ENCODE measurements at regions not wholly inside any gene's neighbourhood (a gene's known extent, or its start where the extent isn't known, plus 50 kb on each side); places are given as distances from the start of the nearest gene placed in this dataset.
"Not testable (repeated sequence)": the region's sequence is repeated elsewhere in the genome, so short reads cannot be mapped to it uniquely, and the experiment has no call there.

GRCh38 chr10:123361832-123362231 lies 207.6 kb downstream of the BUB3 start:
- H3K4me1 ChIP-seq (ENCODE audit: control insufficient read depth, extremely low read depth, insufficient read depth, low read length), result no peaks in the 10 kb centered on the region
- no peak for TF ChIP-seq EZH2 (IDR thresholded peaks at IDR 0.05; ENCODE audit: low read length)
- TF ChIP-seq CTCF (optimal IDR thresholded peaks at IDR 0.05 in 1 of 3, IDR thresholded peaks at IDR 0.05 in 1 of 3, conservative IDR thresholded peaks at IDR 0.05 in 1 of 3; ENCODE audit: extremely low read depth in 1 of 3, insufficient read depth in 2 of 3, low read length in 3 of 3), result no peak
- no peak overlapping the region for H3K27ac ChIP-seq (ENCODE audit: control insufficient read depth, insufficient read depth, low read length)
- dilution Hi-C loops (cut with MboI; ENCODE audit: extremely low pct_ligation_motif_present, low sequenced_read_pairs), result no loop called here
- no peaks in the 10 kb centered on the region for H4K20me1 ChIP-seq (ENCODE audit: control insufficient read depth, extremely low read depth, insufficient read depth, low read length)
- H3K36me3 ChIP-seq (ENCODE audit: control insufficient read depth in 2 of 2, extremely low read depth in 1 of 2, insufficient read depth in 2 of 2, low read length in 2 of 2), result no peaks in the 10 kb centered on the region
- FAIRE-seq, result no peak
- H3K27me3 ChIP-seq (ENCODE audit: control insufficient read depth, extremely low read depth, insufficient read depth, low read length), result no peaks in the 10 kb centered on the region
- H3K4me3 ChIP-seq (ENCODE audit: control insufficient read depth in 2 of 3, extremely low read depth in 1 of 3, insufficient read depth in 2 of 3, low read depth in 1 of 3, low read length in 3 of 3), result no peak overlapping the region
- H3K9me1 ChIP-seq (ENCODE audit: control insufficient read depth, extremely low read depth, insufficient read depth, low read length), result no peaks in the 10 kb centered on the region
- no peaks in the 10 kb centered on the region for H3K9me3 ChIP-seq (ENCODE audit: control insufficient read depth, low read depth, low read length)
- H3K4me2 ChIP-seq (ENCODE audit: control insufficient read depth, extremely low read depth, insufficient read depth, low read depth, low read length), result no peak overlapping the region
- H2AFZ ChIP-seq (ENCODE audit: control insufficient read depth, low read length), result no peak overlapping the region
- no peak for DNase-seq (ENCODE audit: low read depth, low spot score)
- H3K9ac ChIP-seq (ENCODE audit: control insufficient read depth, extremely low read depth, insufficient read depth, low read length), result no peak overlapping the region
- H3K79me2 ChIP-seq (ENCODE audit: control insufficient read depth, insufficient read depth, low read length), result no peaks in the 10 kb centered on the region

- dilution Hi-C loops (cut with MboI; ENCODE audit: extremely low pct_ligation_motif_present, low sequenced_read_pairs), result no loop called here
- no peak overlapping the region for H3K4me3 ChIP-seq (ENCODE audit: control insufficient read depth in 2 of 3, extremely low read depth in 1 of 3, insufficient read depth in 2 of 3, low read depth in 1 of 3, low read length in 3 of 3)
- H3K79me2 ChIP-seq (ENCODE audit: control insufficient read depth, insufficient read depth, low read length), result no peaks in the 10 kb centered on the region
- no peaks in the 10 kb centered on the region for H3K9me1 ChIP-seq (ENCODE audit: control insufficient read depth, extremely low read depth, insufficient read depth, low read length)
- no peaks in the 10 kb centered on the region for H3K36me3 ChIP-seq (ENCODE audit: control insufficient read depth in 2 of 2, extremely low read depth in 1 of 2, insufficient read depth in 2 of 2, low read length in 2 of 2)
- H3K27me3 ChIP-seq (ENCODE audit: control insufficient read depth, extremely low read depth, insufficient read depth, low read length), result no peaks in the 10 kb centered on the region
- H3K4me1 ChIP-seq (ENCODE audit: control insufficient read depth, extremely low read depth, insufficient read depth, low read length), result no peaks in the 10 kb centered on the region
- H3K27ac ChIP-seq (ENCODE audit: control insufficient read depth, insufficient read depth, low read length), result no peak overlapping the region
- H2AFZ ChIP-seq (ENCODE audit: control insufficient read depth, low read length), result no peak overlapping the region
- H3K9ac ChIP-seq (ENCODE audit: control insufficient read depth, extremely low read depth, insufficient read depth, low read length), result no peak overlapping the region
- no peaks in the 10 kb centered on the region for H3K9me3 ChIP-seq (ENCODE audit: control insufficient read depth, low read depth, low read length)
- TF ChIP-seq CTCF (optimal IDR thresholded peaks at IDR 0.05 in 1 of 3, IDR thresholded peaks at IDR 0.05 in 1 of 3, conservative IDR thresholded peaks at IDR 0.05 in 1 of 3; ENCODE audit: extremely low read depth in 1 of 3, insufficient read depth in 2 of 3, low read length in 3 of 3), result no peak
- TF ChIP-seq EZH2 (IDR thresholded peaks at IDR 0.05; ENCODE audit: low read length), result no peak
- FAIRE-seq (no peak), DNase-seq (ENCODE audit: low read depth, low spot score) (no peak)
- no peak overlapping the region for H3K4me2 ChIP-seq (ENCODE audit: control insufficient read depth, extremely low read depth, insufficient read depth, low read depth, low read length)
- H4K20me1 ChIP-seq (ENCODE audit: control insufficient read depth, extremely low read depth, insufficient read depth, low read length), result no peaks in the 10 kb centered on the region
Measured at GRCh38 chr10:123367195-123367594, 213.0 kb downstream of the BUB3 start.

GRCh38 chr10:123371626-123372025 lies 217.4 kb downstream of the BUB3 start:
- H3K27ac ChIP-seq (ENCODE audit: control insufficient read depth, insufficient read depth, low read length); H3K79me2 ChIP-seq (ENCODE audit: control insufficient read depth, insufficient read depth, low read length); H3K9me3 ChIP-seq (ENCODE audit: control insufficient read depth, low read depth, low read length); H3K9me1 ChIP-seq (ENCODE audit: control insufficient read depth, extremely low read depth, insufficient read depth, low read length); H3K4me3 ChIP-seq (ENCODE audit: control insufficient read depth in 2 of 3, extremely low read depth in 1 of 3, insufficient read depth in 2 of 3, low read depth in 1 of 3, low read length in 3 of 3); H3K27me3 ChIP-seq (ENCODE audit: control insufficient read depth, extremely low read depth, insufficient read depth, low read length); dilution Hi-C loops (cut with MboI; ENCODE audit: extremely low pct_ligation_motif_present, low sequenced_read_pairs); FAIRE-seq; H3K36me3 ChIP-seq (ENCODE audit: control insufficient read depth in 2 of 2, extremely low read depth in 1 of 2, insufficient read depth in 2 of 2, low read length in 2 of 2); H2AFZ ChIP-seq (ENCODE audit: control insufficient read depth, low read length); DNase-seq (ENCODE audit: low read depth, low spot score); H3K4me2 ChIP-seq (ENCODE audit: control insufficient read depth, extremely low read depth, insufficient read depth, low read depth, low read length); H3K4me1 ChIP-seq (ENCODE audit: control insufficient read depth, extremely low read depth, insufficient read depth, low read length); H3K9ac ChIP-seq (ENCODE audit: control insufficient read depth, extremely low read depth, insufficient read depth, low read length); H4K20me1 ChIP-seq (ENCODE audit: control insufficient read depth, extremely low read depth, insufficient read depth, low read length): not testable (repeated sequence)
